Esophagus squamous epithelium (tissue), 4 donors: ENCODE measurements at regions not wholly inside any gene's neighbourhood (a gene's known extent, or its start where the extent isn't known, plus 50 kb on each side); places are given as distances from the start of the nearest gene placed in this dataset.

ENCODE experiments used
- POLR2A ChIP-seq, 4 donors: fragments of 450-650 bp; IDR thresholded peaks; one replicate each; pipeline ENCODE4 v1.6.1; 2017; ENCODE audit warnings: antibody characterized with exemption in 4 of 4, mild to moderate bottlenecking in 4 of 4, moderate library complexity in 3 of 4
- TF ChIP-seq, protein P1 (sequence below), 6 experiments: fragments of 450-650 bp in 4 of 6; fragments of 200-600 bp in 2 of 6; sonication (generic) in 2 of 6; IDR thresholded peaks; one replicate each; pipeline ENCODE4 v1.5.1; 2016 to 2019; ENCODE audit warnings: antibody characterized with exemption in 6 of 6, mild to moderate bottlenecking in 4 of 6, moderate library complexity in 4 of 6

DNA sequence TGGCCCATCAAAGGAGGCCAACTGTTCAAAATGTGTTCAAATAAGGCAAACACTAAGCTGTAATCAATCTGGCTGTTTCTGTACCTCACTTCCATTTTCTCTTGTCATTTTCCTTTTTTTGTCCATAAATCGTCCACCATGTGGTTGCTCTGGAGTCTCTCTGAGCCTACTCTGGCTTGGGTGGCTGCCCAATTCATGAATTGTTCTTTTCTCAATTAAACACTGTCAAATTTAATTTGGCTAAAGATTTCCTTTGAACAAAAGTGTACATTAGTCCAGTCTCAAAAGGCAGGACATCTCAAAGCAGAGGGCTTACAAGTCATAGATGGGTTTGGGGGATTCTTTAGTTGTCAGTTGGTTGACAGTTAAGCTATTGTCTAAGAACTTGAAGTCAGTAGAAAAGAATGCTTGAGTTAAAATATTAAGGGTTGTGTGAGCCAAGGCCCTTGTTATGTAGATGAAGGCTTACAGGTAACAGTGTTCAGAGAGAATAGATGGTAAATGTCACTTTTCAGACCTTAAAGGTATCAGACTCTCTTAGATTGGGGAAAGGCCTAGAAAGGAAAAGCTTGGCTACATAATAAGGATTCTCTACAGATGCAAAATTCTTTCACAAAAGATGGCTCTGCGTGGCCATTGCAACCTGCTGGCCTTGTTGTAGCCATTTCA, 831.2 kb upstream of the CDH2 start:
- TF ChIP-seq, protein P1, sequence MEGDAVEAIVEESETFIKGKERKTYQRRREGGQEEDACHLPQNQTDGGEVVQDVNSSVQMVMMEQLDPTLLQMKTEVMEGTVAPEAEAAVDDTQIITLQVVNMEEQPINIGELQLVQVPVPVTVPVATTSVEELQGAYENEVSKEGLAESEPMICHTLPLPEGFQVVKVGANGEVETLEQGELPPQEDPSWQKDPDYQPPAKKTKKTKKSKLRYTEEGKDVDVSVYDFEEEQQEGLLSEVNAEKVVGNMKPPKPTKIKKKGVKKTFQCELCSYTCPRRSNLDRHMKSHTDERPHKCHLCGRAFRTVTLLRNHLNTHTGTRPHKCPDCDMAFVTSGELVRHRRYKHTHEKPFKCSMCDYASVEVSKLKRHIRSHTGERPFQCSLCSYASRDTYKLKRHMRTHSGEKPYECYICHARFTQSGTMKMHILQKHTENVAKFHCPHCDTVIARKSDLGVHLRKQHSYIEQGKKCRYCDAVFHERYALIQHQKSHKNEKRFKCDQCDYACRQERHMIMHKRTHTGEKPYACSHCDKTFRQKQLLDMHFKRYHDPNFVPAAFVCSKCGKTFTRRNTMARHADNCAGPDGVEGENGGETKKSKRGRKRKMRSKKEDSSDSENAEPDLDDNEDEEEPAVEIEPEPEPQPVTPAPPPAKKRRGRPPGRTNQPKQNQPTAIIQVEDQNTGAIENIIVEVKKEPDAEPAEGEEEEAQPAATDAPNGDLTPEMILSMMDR (IDR thresholded peaks at IDR 0.05): no peak
- no peak for TF ChIP-seq POLR2A (IDR thresholded peaks at IDR 0.05)
